PFSK-1 (cell line): ENCODE measurements at regions not wholly inside any gene's neighbourhood (a gene's known extent, or its start where the extent isn't known, plus 50 kb on each side); places are given as distances from the start of the nearest gene placed in this dataset.

ENCODE experiments used
- FOXP2 ChIP-seq: optimal IDR thresholded peaks from 2 replicates; pipeline ENCODE3; 2011; ENCODE audit warnings: borderline replicate concordance, control low read depth, inconsistent platforms; ENCODE audit not compliant: insufficient read depth; ENCODE audit errors: extremely low read length, extremely low read depth
- POLR2AphosphoS5 ChIP-seq: IDR thresholded peaks from 2 replicates; pipeline ENCODE4 v1.6.1; 2012; ENCODE audit warnings: low read depth, mild to moderate bottlenecking, control low read depth, low read length, moderate library complexity
- SIN3A ChIP-seq: IDR thresholded peaks from 2 replicates; pipeline ENCODE4 v1.6.1; 2012; ENCODE audit warnings: mild to moderate bottlenecking, low read length, moderate library complexity, borderline replicate concordance; ENCODE audit not compliant: insufficient read depth
- TAF1 ChIP-seq: IDR thresholded peaks from 2 replicates; pipeline ENCODE4 v1.6.1; 2012; ENCODE audit warnings: low read length, control low read depth, borderline replicate concordance; ENCODE audit not compliant: insufficient read depth
- TF ChIP-seq, protein P1 (sequence below), 2 experiments: IDR thresholded peaks; 2 replicates each; pipeline versions ENCODE4 v1.6.1 to v1.8.0; 2011 to 2012; ENCODE audit warnings: low read depth in 2 of 2, low read length in 2 of 2, control low read depth in 1 of 2, inconsistent platforms in 1 of 2, mild to moderate bottlenecking in 1 of 2, moderate library complexity in 1 of 2; ENCODE audit not compliant: insufficient read depth in 1 of 2

DNA sequence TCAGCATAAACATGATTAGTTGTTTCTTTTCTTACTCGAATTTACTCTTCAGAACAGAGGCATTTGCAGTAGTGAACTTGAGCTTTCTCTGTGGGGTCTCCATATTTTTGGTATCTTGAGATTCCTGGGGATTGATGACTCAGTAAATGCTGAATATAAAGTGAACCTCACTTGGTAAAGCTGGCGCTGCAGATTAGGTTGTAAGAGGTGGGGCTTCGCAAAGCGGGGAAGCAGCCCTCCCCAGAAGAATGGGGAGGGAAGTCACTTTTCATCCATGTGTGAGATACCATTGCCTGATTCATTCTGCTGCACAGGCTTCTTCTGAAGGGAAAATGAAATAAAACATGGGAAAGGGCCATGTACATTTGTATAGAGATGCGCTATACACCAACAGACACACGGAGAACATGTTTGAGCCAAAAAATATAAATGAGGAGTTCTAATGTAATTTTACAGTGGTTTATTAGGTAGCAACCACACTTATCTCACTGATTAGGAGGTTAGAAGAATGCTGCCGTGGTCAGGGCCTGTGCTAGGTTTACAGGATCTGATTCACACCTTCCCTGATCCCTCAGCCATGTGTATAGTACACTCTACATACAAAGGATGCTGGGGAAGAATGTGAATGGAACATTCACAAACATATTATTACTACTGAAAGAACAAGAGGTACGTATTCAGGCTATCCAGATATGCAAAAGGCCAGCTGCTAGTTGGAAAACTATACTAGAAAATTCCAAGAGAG is 63.5 kb downstream of the DNTTIP2 start:
- TF ChIP-seq TAF1 (no peak), SIN3A (no peak), FOXP2 (no peak), POLR2AphosphoS5 (no peak)
- TF ChIP-seq, protein P1, sequence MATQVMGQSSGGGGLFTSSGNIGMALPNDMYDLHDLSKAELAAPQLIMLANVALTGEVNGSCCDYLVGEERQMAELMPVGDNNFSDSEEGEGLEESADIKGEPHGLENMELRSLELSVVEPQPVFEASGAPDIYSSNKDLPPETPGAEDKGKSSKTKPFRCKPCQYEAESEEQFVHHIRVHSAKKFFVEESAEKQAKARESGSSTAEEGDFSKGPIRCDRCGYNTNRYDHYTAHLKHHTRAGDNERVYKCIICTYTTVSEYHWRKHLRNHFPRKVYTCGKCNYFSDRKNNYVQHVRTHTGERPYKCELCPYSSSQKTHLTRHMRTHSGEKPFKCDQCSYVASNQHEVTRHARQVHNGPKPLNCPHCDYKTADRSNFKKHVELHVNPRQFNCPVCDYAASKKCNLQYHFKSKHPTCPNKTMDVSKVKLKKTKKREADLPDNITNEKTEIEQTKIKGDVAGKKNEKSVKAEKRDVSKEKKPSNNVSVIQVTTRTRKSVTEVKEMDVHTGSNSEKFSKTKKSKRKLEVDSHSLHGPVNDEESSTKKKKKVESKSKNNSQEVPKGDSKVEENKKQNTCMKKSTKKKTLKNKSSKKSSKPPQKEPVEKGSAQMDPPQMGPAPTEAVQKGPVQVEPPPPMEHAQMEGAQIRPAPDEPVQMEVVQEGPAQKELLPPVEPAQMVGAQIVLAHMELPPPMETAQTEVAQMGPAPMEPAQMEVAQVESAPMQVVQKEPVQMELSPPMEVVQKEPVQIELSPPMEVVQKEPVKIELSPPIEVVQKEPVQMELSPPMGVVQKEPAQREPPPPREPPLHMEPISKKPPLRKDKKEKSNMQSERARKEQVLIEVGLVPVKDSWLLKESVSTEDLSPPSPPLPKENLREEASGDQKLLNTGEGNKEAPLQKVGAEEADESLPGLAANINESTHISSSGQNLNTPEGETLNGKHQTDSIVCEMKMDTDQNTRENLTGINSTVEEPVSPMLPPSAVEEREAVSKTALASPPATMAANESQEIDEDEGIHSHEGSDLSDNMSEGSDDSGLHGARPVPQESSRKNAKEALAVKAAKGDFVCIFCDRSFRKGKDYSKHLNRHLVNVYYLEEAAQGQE (IDR thresholded peaks at IDR 0.05; ENCODE audit: insufficient read depth in 1 of 2, low read depth in 2 of 2, low read length in 2 of 2): no peak

DNA sequence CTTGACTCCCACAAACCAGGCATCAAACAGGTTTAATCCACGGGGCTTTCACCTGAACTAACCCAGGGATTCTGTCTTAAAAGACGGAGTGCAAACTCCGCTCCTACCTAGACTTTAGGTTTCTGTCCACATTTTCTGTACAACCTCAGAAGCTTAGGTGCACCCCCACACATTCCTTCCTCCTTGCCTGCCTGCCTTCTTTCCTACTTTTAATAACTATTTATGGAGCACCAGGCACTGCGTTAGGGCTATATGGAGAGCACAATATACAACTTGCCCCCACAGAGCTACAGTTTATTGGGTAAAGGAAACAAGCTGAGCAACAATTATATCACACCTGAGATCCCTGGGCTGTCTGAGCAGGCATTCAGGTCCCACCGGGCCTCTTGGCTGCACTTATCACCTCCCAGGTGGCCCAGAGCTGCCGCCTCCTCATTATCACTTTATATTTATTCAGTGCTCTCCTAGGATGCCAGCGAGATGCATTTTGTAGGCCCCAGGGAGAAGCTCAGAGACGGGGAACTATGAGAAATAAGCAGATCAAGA is 64.1 kb downstream of the DNTTIP2 start:
- no peak for TF ChIP-seq FOXP2
- no peak for TF ChIP-seq SIN3A
- TF ChIP-seq, protein P1 (IDR thresholded peaks at IDR 0.05; ENCODE audit: insufficient read depth in 1 of 2, low read depth in 2 of 2, low read length in 2 of 2): no peak
- no peak for TF ChIP-seq POLR2AphosphoS5
- TF ChIP-seq TAF1: no peak

DNA sequence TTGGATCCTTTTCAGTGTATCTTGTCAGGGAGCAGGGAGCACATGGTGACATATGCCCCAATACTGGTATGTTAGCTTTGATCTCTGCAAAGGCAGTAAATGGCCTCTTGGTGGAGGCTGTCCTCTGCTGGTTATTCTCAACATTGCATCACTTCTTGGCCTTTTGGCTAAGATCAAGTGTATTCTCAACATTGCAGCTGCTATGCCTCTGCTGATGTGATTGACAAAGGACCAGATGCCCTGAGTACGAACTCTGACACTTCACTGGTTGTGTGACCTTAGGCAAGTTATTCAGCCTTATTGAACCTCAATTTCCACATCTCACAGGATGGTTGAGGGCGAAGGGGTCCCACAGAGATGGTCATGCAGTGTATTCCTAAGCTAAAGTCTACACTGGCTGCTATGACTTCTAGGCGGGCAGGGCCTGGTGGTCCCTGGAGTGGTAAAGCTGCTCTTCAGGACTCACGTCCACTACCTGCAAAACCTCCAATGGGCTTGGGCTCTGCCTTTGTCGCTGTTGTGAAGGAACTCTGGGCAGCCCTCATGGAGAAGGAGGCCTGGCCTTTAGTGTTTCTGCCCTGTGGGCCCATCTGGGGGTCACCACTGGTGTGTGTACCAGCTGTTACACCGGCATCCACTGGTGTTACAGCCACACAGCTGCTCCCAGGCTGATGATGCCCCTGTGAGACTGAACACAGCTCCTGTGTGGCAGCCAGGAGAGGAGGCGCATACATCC is 64.8 kb downstream of the DNTTIP2 start:
- TF ChIP-seq POLR2AphosphoS5 (no peak), SIN3A (no peak), TAF1 (no peak), FOXP2 (no peak)
- TF ChIP-seq, protein P1 (IDR thresholded peaks at IDR 0.05; ENCODE audit: insufficient read depth in 1 of 2, low read depth in 2 of 2, low read length in 2 of 2): no peak

DNA sequence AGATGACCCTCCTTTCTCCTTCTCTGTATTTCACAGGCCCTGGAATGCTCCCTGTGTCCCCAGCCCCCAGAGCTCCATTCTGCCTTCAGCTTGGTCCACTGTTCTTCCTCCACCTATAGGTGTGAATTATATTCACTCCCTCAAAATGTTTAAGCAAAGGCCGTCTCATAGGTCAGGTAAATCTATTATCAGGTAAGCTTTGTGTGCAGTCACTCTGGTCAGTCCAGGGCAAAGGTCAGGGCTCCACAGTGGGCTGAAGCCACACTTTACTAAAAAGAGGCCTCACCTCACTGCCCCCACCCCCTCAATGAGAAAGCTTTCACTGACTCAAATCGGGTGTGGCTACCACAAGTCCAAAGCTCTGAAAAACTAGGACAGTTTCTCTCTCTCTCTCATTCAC is 65.9 kb downstream of the DNTTIP2 start:
- TF ChIP-seq FOXP2: no peak
- TF ChIP-seq, protein P1 (IDR thresholded peaks at IDR 0.05; ENCODE audit: insufficient read depth in 1 of 2, low read depth in 2 of 2, low read length in 2 of 2): no peak
- no peak for TF ChIP-seq SIN3A
- TF ChIP-seq POLR2AphosphoS5: no peak
- TF ChIP-seq TAF1: no peak
